ENCODE measurements at regions not wholly inside any gene's neighbourhood (a gene's known extent, or its start where the extent isn't known, plus 50 kb on each side); places are given as distances from the start of the nearest gene placed in this dataset.

DNA sequence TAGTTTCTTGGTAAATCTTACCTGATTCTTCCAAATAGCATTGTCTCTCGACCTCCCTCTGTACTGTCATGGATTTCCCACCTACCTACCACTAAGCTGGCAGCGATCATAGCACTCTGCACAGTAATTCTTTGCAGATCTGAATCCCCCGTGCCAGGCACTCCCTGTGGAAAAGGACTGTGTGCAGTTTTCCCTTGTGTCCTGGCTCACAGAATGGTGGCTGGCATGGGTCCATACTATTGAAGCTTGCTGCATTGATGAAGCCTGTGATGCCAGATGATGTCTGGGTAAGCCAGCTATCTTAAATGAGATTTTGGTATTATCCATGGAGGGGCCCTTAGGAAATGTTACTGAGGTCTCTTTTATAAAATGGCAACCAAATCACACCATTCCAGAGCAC is 135.7 kb downstream of the RPAP3 start:
- TF ChIP-seq POLR2A (IDR thresholded peaks at IDR 0.05) (no peak), CTCF (IDR thresholded peaks at IDR 0.05) (no peak)
